GM18867 (cell line): ENCODE measurements at regions not wholly inside any gene's neighbourhood (a gene's known extent, or its start where the extent isn't known, plus 50 kb on each side); places are given as distances from the start of the nearest gene placed in this dataset.

Source experiments
- ATAC-seq: cut with Tn5 transposase; IDR thresholded peaks from one replicate; pipeline ENCODE4 v1.9.1; 2021; ENCODE audit warnings: mild to moderate bottlenecking, moderate library complexity; ENCODE audit not compliant: unreplicated experiment

- ATAC-seq = no peak
Measured at GRCh38 chr2:8089596-8089995, 592.3 kb upstream of the ID2 start.

GRCh38 chr2:8090748-8091700 lies 590.8 kb upstream of the ID2 start:
- ATAC-seq = peak; percentile 76

- no peak for ATAC-seq
Measured at GRCh38 chr2:8094526-8094925, 587.3 kb upstream of the ID2 start.

GRCh38 chr2:8095978-8096377 lies 585.9 kb upstream of the ID2 start:
- ATAC-seq = no peak

GRCh38 chr2:8096484-8096883 lies 585.4 kb upstream of the ID2 start:
- ATAC-seq = no peak

- ATAC-seq = no peak
Measured at GRCh38 chr2:8098476-8099266, 583.2 kb upstream of the ID2 start.

GRCh38 chr2:8099267-8099582 lies 582.6 kb upstream of the ID2 start:
- no peak for ATAC-seq

- no peak for ATAC-seq
Measured at GRCh38 chr2:8101614-8102277, 580.1 kb upstream of the ID2 start.

GRCh38 chr2:8102470-8102869 lies 579.4 kb upstream of the ID2 start:
- ATAC-seq = no peak

- no peak for ATAC-seq
Measured at GRCh38 chr2:8103085-8103708, 578.7 kb upstream of the ID2 start.

GRCh38 chr2:8107150-8107549 lies 574.7 kb upstream of the ID2 start:
- no peak for ATAC-seq

- no peak for ATAC-seq
Measured at GRCh38 chr2:8107621-8108378, 574.1 kb upstream of the ID2 start.

- ATAC-seq = no peak
Measured at GRCh38 chr2:8110716-8111115, 571.1 kb upstream of the ID2 start.

- no peak for ATAC-seq
Measured at GRCh38 chr2:8111193-8111592, 570.7 kb upstream of the ID2 start.

GRCh38 chr2:8115456-8115855 lies 566.4 kb upstream of the ID2 start:
- no peak for ATAC-seq

- ATAC-seq = no peak
Measured at GRCh38 chr2:8115966-8116365, 565.9 kb upstream of the ID2 start.

GRCh38 chr2:8116661-8117060 lies 565.2 kb upstream of the ID2 start:
- peak; percentile 98 for ATAC-seq

- ATAC-seq = no peak
Measured at GRCh38 chr2:8118940-8119781, 562.7 kb upstream of the ID2 start.

GRCh38 chr2:8119782-8120505 lies 561.9 kb upstream of the ID2 start:
- ATAC-seq = no peak
